Upper lobe of right lung (tissue), 1 donor: ENCODE measurements at regions not wholly inside any gene's neighbourhood (a gene's known extent, or its start where the extent isn't known, plus 50 kb on each side); places are given as distances from the start of the nearest gene placed in this dataset.
A peak's percentile ranks its signal among the peaks of the same experiment; 100 is the strongest.

ENCODE experiments used
- ATAC-seq: fragments of 200-7000 bp; cut with Tn5 transposase; one replicate; pipeline ENCODE4 v1.9.1; 2020; ENCODE audit warnings: mild to moderate bottlenecking, moderate library complexity
- DNase-seq: peaks from one replicate; pipeline ENCODE4 v3.0.0-alpha.2; 2020
- H3K27ac ChIP-seq: fragments of 200-600 bp; one replicate; pipeline ENCODE4 v1.8.0; 2022
- H3K27me3 ChIP-seq: fragments of 200-600 bp; one replicate; pipeline ENCODE4 v1.8.0; 2022; ENCODE audit warnings: mild to moderate bottlenecking
- H3K36me3 ChIP-seq: fragments of 200-600 bp; one replicate; pipeline ENCODE4 v1.8.0; 2022
- H3K4me1 ChIP-seq: fragments of 200-600 bp; one replicate; pipeline ENCODE4 v1.8.0; 2022
- H3K4me3 ChIP-seq: fragments of 200-600 bp; one replicate; pipeline ENCODE4 v1.8.0; 2022; ENCODE audit warnings: mild to moderate bottlenecking
- H3K9me3 ChIP-seq: fragments of 200-600 bp; one replicate; pipeline ENCODE4 v1.8.0; 2022
- intact Hi-C: fragments of 100-400 bp; cut with DNase I; formaldehyde crosslinking; loops from one replicate; pipeline ENCODE4 v1.11.0; 2022
- TF ChIP-seq, protein P1 (sequence below): fragments of 200-600 bp; IDR thresholded peaks from one replicate; pipeline ENCODE4 v1.8.0; 2022; ENCODE audit warnings: antibody characterized with exemption
- donor health status: DM: no; HTN: yes; CAD: no; lungs with severe emphysema.

DNA sequence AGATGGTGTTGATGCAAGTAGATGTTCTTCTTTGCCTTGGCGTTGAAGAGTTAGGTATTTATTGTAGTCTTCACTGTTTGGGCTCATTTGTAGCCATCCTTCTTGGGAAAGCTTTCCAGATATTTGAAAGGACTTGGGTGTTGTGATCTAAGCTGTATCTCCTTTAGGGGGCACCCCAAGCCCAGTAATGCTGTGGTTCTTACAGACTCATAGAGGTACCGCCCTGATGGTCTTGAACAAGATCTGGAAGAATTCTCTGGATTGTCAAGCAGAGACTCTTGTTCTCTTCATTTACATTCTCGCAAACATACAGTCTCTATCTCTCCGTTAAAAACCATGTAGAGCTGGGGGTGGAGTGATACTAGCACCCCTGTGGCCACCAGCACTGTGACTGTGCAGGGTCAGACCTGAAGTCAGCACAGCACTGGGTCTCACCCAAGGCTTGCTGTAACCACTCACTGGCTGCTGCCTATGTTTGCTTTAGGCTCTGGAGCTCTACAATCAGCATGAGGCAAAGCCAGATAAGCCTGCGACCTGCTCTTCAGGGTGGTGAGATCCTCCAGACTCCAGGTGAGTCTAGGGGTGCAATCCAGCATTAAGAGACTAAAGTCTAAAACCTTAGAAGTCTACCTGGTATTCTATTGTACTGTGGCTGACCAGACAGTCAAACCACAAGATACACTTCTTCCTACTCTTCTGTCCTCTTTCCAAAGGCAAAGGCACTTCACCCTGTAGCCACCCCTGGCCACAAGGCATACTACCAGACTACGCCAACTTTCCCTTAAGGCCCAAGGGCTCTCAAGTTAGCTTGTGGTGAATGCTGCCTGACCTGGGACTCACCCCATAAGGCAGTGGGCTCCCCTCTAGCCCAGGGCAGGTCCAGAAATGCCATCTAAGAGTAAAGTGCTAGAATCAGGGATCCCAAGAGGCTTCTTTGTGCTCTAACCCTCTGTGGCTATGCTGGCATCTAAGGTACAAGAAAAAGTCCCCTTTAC is 209.7 kb upstream of the TMEM196 start:
- Histone ChIP-seq H3K27me3 (no peaks in the 10 kb centered on the region), H3K27ac (no peak overlapping the region), H3K4me3 (no peak overlapping the region), H3K36me3 (no peaks in the 10 kb centered on the region), H3K9me3 (no peaks in the 10 kb centered on the region), H3K4me1 (no peaks in the 10 kb centered on the region)
- ATAC-seq (no peak), DNase-seq (no peak)
- intact Hi-C loops: no loop called here
- TF ChIP-seq, protein P1, sequence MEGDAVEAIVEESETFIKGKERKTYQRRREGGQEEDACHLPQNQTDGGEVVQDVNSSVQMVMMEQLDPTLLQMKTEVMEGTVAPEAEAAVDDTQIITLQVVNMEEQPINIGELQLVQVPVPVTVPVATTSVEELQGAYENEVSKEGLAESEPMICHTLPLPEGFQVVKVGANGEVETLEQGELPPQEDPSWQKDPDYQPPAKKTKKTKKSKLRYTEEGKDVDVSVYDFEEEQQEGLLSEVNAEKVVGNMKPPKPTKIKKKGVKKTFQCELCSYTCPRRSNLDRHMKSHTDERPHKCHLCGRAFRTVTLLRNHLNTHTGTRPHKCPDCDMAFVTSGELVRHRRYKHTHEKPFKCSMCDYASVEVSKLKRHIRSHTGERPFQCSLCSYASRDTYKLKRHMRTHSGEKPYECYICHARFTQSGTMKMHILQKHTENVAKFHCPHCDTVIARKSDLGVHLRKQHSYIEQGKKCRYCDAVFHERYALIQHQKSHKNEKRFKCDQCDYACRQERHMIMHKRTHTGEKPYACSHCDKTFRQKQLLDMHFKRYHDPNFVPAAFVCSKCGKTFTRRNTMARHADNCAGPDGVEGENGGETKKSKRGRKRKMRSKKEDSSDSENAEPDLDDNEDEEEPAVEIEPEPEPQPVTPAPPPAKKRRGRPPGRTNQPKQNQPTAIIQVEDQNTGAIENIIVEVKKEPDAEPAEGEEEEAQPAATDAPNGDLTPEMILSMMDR: peak; percentile 34

DNA sequence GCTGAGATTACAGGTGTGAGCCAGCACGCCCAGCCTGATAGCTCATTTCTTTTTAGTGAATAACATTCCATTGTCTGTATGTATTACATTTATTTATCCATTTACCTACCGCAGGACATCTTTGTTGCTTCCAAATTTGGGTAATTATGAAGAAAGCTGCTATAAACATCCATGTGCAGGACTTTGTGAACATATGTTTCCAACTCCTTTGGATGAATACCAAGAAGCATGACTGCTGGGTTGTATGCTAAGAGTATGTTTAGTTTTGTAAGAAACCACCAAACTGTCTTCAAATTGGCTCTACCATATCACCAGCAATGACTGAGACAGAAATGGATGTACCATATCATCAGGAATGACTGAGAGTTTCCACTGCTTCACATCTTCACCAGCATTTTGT is 200.2 kb upstream of the TMEM196 start:
- H3K4me1 ChIP-seq: no peaks in the 10 kb centered on the region
- H3K9me3 ChIP-seq: no peaks in the 10 kb centered on the region
- no peaks in the 10 kb centered on the region for H3K27me3 ChIP-seq
- ATAC-seq (no peak), DNase-seq (no peak)
- TF ChIP-seq, protein P1: no peak
- no peak overlapping the region for H3K27ac ChIP-seq
- no peaks in the 10 kb centered on the region for H3K36me3 ChIP-seq
- H3K4me3 ChIP-seq: no peak overlapping the region
- intact Hi-C loops: no loop called here

- Histone ChIP-seq H3K36me3 (no peaks in the 10 kb centered on the region), H3K4me3 (no peak overlapping the region), H3K9me3 (no peaks in the 10 kb centered on the region), H3K27ac (no peak overlapping the region), H3K27me3 (no peaks in the 10 kb centered on the region), H3K4me1 (no peaks in the 10 kb centered on the region)
- intact Hi-C loops: no loop called here
- TF ChIP-seq, protein P1: no peak
- ATAC-seq (no peak), DNase-seq (no peak)
These were observed 199.5 kb upstream of the TMEM196 start for GRCh38 chr7:19972876-19973275.

DNA sequence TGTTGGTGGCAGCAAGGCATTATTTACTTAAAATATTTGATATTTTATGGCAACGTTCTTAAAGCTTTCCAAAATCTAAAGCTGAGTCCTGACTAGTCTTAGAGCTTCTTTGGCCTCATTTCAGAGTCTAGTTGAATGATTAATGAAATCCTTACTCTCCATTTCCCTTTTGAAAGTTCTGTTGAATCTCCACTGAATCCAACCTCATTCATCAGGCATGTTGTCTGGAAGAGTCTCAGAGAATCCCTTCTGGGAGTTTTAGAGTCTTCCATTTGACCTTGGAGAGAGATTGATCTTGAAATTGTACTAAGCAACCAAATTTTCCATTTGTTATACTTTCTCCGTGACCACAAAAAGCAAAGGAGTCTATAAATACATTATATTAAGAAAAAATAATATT is 198.5 kb upstream of the TMEM196 start:
- intact Hi-C loops: no loop called here
- H3K4me1 ChIP-seq: no peaks in the 10 kb centered on the region
- H3K4me3 ChIP-seq: no peak overlapping the region
- H3K27ac ChIP-seq: no peak overlapping the region
- ATAC-seq (no peak), DNase-seq (no peak)
- no peaks in the 10 kb centered on the region for H3K27me3 ChIP-seq
- no peaks in the 10 kb centered on the region for H3K9me3 ChIP-seq
- H3K36me3 ChIP-seq: no peaks in the 10 kb centered on the region
- TF ChIP-seq, protein P1: no peak

GRCh38 chr7:19970514-19970913 is 197.1 kb upstream of the TMEM196 start:
- intact Hi-C loops: no loop called here
- H3K27me3 ChIP-seq: no peaks in the 10 kb centered on the region
- no peak for DNase-seq
- no peak for ATAC-seq
- H3K36me3 ChIP-seq: no peaks in the 10 kb centered on the region
- no peak overlapping the region for H3K4me3 ChIP-seq
- H3K4me1 ChIP-seq: no peaks in the 10 kb centered on the region
- no peaks in the 10 kb centered on the region for H3K9me3 ChIP-seq
- no peak overlapping the region for H3K27ac ChIP-seq
- TF ChIP-seq, protein P1: no peak
